Dendritic cell treated with granulocyte-macrophage colony-stimulating factor and Interleukin-4, amounts not matched to agents 40 ng/mL and 50 ng/mL, for 4 days (primary cell): ENCODE measurements at regions not wholly inside any gene's neighbourhood (a gene's known extent, or its start where the extent isn't known, plus 50 kb on each side); places are given as distances from the start of the nearest gene placed in this dataset.

Experiments
- H3K27ac Mint-ChIP-seq: one replicate; pipeline ENCODE4 v1.8.0; 2022; ENCODE audit warnings: mild to moderate bottlenecking, mixed read lengths
- H3K27me3 Mint-ChIP-seq: one replicate; pipeline ENCODE4 v1.8.0; 2022; ENCODE audit warnings: mild to moderate bottlenecking, mixed read lengths
- H3K36me3 Mint-ChIP-seq: one replicate; pipeline ENCODE4 v1.8.0; 2022; ENCODE audit warnings: low read depth, mixed read lengths
- H3K4me1 Mint-ChIP-seq: one replicate; pipeline ENCODE4 v1.8.0; 2022; ENCODE audit warnings: low read depth, mixed read lengths
- H3K4me3 Mint-ChIP-seq: one replicate; pipeline ENCODE4 v1.8.0; 2022; ENCODE audit warnings: mild to moderate bottlenecking, moderate library complexity, mixed read lengths
- H3K9me3 Mint-ChIP-seq: one replicate; pipeline ENCODE4 v1.8.0; 2022; ENCODE audit warnings: mixed read lengths
- intact Hi-C: fragments of 100-400 bp; cut with micrococcal nuclease; formaldehyde crosslinking; loops from one replicate; pipeline ENCODE4 v1.15.0; 2022

- Mint-ChIP-seq H3K36me3 (no peaks in the 10 kb centered on the region), H3K4me1 (no peaks in the 10 kb centered on the region), H3K9me3 (no peaks in the 10 kb centered on the region), H3K4me3 (no peak overlapping the region), H3K27me3 (no peaks in the 10 kb centered on the region), H3K27ac (no peak overlapping the region)
- intact Hi-C loops = no loop called here
Observed at GRCh38 chr11:92720385-92720784, 249.1 kb upstream of the MTNR1B start.

GRCh38 chr11:92725352-92725751 is 244.1 kb upstream of the MTNR1B start:
- no peaks in the 10 kb centered on the region for H3K9me3 Mint-ChIP-seq
- no peaks in the 10 kb centered on the region for H3K27me3 Mint-ChIP-seq
- no peak overlapping the region for H3K27ac Mint-ChIP-seq
- intact Hi-C loops = no loop called here
- H3K4me1 Mint-ChIP-seq = no peaks in the 10 kb centered on the region
- H3K4me3 Mint-ChIP-seq = no peak overlapping the region
- H3K36me3 Mint-ChIP-seq = no peaks in the 10 kb centered on the region

- Mint-ChIP-seq H3K4me1 (no peaks in the 10 kb centered on the region), H3K9me3 (no peaks in the 10 kb centered on the region), H3K27me3 (no peaks in the 10 kb centered on the region), H3K36me3 (no peaks in the 10 kb centered on the region), H3K4me3 (no peak overlapping the region), H3K27ac (no peak overlapping the region)
- intact Hi-C loops = no loop called here
Observed at GRCh38 chr11:92727123-92727522, 242.3 kb upstream of the MTNR1B start.

GRCh38 chr11:92727769-92728168 is 241.7 kb upstream of the MTNR1B start:
- H3K4me1 Mint-ChIP-seq = no peaks in the 10 kb centered on the region
- no peak overlapping the region for H3K4me3 Mint-ChIP-seq
- no peaks in the 10 kb centered on the region for H3K36me3 Mint-ChIP-seq
- no peaks in the 10 kb centered on the region for H3K9me3 Mint-ChIP-seq
- no peak overlapping the region for H3K27ac Mint-ChIP-seq
- no peaks in the 10 kb centered on the region for H3K27me3 Mint-ChIP-seq
- intact Hi-C loops = no loop called here

- Mint-ChIP-seq H3K36me3 (no peaks in the 10 kb centered on the region), H3K4me1 (no peaks in the 10 kb centered on the region), H3K4me3 (no peak overlapping the region), H3K9me3 (no peaks in the 10 kb centered on the region), H3K27me3 (no peaks in the 10 kb centered on the region), H3K27ac (no peak overlapping the region)
- intact Hi-C loops = no loop called here
Observed at GRCh38 chr11:92728628-92729027, 240.8 kb upstream of the MTNR1B start.

GRCh38 chr11:92735039-92735438 is 234.4 kb upstream of the MTNR1B start:
- intact Hi-C loops = no loop called here
- H3K4me1 Mint-ChIP-seq = no peaks in the 10 kb centered on the region
- H3K27me3 Mint-ChIP-seq = no peaks in the 10 kb centered on the region
- no peak overlapping the region for H3K4me3 Mint-ChIP-seq
- no peak overlapping the region for H3K27ac Mint-ChIP-seq
- H3K9me3 Mint-ChIP-seq = no peaks in the 10 kb centered on the region
- no peaks in the 10 kb centered on the region for H3K36me3 Mint-ChIP-seq

- H3K36me3 Mint-ChIP-seq = no peaks in the 10 kb centered on the region
- no peaks in the 10 kb centered on the region for H3K9me3 Mint-ChIP-seq
- no peak overlapping the region for H3K27ac Mint-ChIP-seq
- no peaks in the 10 kb centered on the region for H3K27me3 Mint-ChIP-seq
- no peaks in the 10 kb centered on the region for H3K4me1 Mint-ChIP-seq
- intact Hi-C loops = no loop called here
- no peak overlapping the region for H3K4me3 Mint-ChIP-seq
Observed at GRCh38 chr11:92738276-92738675, 231.2 kb upstream of the MTNR1B start.

GRCh38 chr11:92739041-92739440 is 230.4 kb upstream of the MTNR1B start:
- H3K36me3 Mint-ChIP-seq = no peaks in the 10 kb centered on the region
- H3K4me3 Mint-ChIP-seq = no peak overlapping the region
- H3K9me3 Mint-ChIP-seq = no peaks in the 10 kb centered on the region
- H3K27me3 Mint-ChIP-seq = no peaks in the 10 kb centered on the region
- intact Hi-C loops = no loop called here
- H3K27ac Mint-ChIP-seq = no peak overlapping the region
- H3K4me1 Mint-ChIP-seq = no peaks in the 10 kb centered on the region

GRCh38 chr11:92739491-92739890 is 230.0 kb upstream of the MTNR1B start:
- no peak overlapping the region for H3K4me3 Mint-ChIP-seq
- no peaks in the 10 kb centered on the region for H3K36me3 Mint-ChIP-seq

GRCh38 chr11:92740276-92740675 is 229.2 kb upstream of the MTNR1B start:
- no peaks in the 10 kb centered on the region for H3K27me3 Mint-ChIP-seq
- H3K36me3 Mint-ChIP-seq = no peaks in the 10 kb centered on the region
- no peak overlapping the region for H3K4me3 Mint-ChIP-seq
- no peaks in the 10 kb centered on the region for H3K4me1 Mint-ChIP-seq
- H3K9me3 Mint-ChIP-seq = no peaks in the 10 kb centered on the region
- no peak overlapping the region for H3K27ac Mint-ChIP-seq
- intact Hi-C loops = no loop called here

More at GRCh38 chr11:92739491-92739890, 230.0 kb upstream of the MTNR1B start:
- Mint-ChIP-seq H3K27me3 (no peaks in the 10 kb centered on the region), H3K27ac (no peak overlapping the region), H3K4me1 (no peaks in the 10 kb centered on the region), H3K9me3 (no peaks in the 10 kb centered on the region)
- intact Hi-C loops = no loop called here

GRCh38 chr11:92744929-92745585 is 224.4 kb upstream of the MTNR1B start:
- H3K4me1 Mint-ChIP-seq = no peaks in the 10 kb centered on the region
- H3K36me3 Mint-ChIP-seq = no peaks in the 10 kb centered on the region
- intact Hi-C loops = no loop called here
- H3K4me3 Mint-ChIP-seq = no peak overlapping the region
- no peak overlapping the region for H3K27ac Mint-ChIP-seq
- no peaks in the 10 kb centered on the region for H3K27me3 Mint-ChIP-seq
- peaks cover 17% of the 10 kb centered on the region for H3K9me3 Mint-ChIP-seq

- H3K4me1 Mint-ChIP-seq = no peaks in the 10 kb centered on the region
- H3K9me3 Mint-ChIP-seq = peaks cover 17% of the 10 kb centered on the region
- H3K27me3 Mint-ChIP-seq = no peaks in the 10 kb centered on the region
- intact Hi-C loops = no loop called here
- H3K27ac Mint-ChIP-seq = no peak overlapping the region
- H3K36me3 Mint-ChIP-seq = no peaks in the 10 kb centered on the region
- H3K4me3 Mint-ChIP-seq = no peak overlapping the region
Observed at GRCh38 chr11:92750794-92751193, 218.7 kb upstream of the MTNR1B start.

- no peaks in the 10 kb centered on the region for H3K36me3 Mint-ChIP-seq
- H3K27me3 Mint-ChIP-seq = no peaks in the 10 kb centered on the region
- intact Hi-C loops = no loop called here
- peaks cover 17% of the 10 kb centered on the region for H3K9me3 Mint-ChIP-seq
- no peaks in the 10 kb centered on the region for H3K4me1 Mint-ChIP-seq
- H3K4me3 Mint-ChIP-seq = no peak overlapping the region
- H3K27ac Mint-ChIP-seq = no peak overlapping the region
Observed at GRCh38 chr11:92751594-92751993, 217.9 kb upstream of the MTNR1B start.

- intact Hi-C loops = no loop called here
- Mint-ChIP-seq H3K4me1 (no peaks in the 10 kb centered on the region), H3K9me3 (peaks cover 16% of the 10 kb centered on the region), H3K36me3 (no peaks in the 10 kb centered on the region), H3K27ac (no peak overlapping the region), H3K4me3 (no peak overlapping the region), H3K27me3 (no peaks in the 10 kb centered on the region)
Observed at GRCh38 chr11:92752122-92752521, 217.3 kb upstream of the MTNR1B start.

GRCh38 chr11:92753161-92753560 is 216.3 kb upstream of the MTNR1B start:
- no peak overlapping the region for H3K4me3 Mint-ChIP-seq
- intact Hi-C loops = no loop called here
- H3K9me3 Mint-ChIP-seq = peaks cover 6% of the 10 kb centered on the region
- no peaks in the 10 kb centered on the region for H3K27me3 Mint-ChIP-seq
- no peaks in the 10 kb centered on the region for H3K36me3 Mint-ChIP-seq
- no peak overlapping the region for H3K27ac Mint-ChIP-seq
- no peaks in the 10 kb centered on the region for H3K4me1 Mint-ChIP-seq
